DMS53 treated with DMSO at 0.1 percent for 48 hours (cell line): ENCODE measurements at regions not wholly inside any gene's neighbourhood (a gene's known extent, or its start where the extent isn't known, plus 50 kb on each side); places are given as distances from the start of the nearest gene placed in this dataset.
"Not testable (repeated sequence)": the region's sequence is repeated elsewhere in the genome, so short reads cannot be mapped to it uniquely, and the experiment has no call there.

Source experiments
- DNase-seq: peaks from one replicate; lab custom pipeline; 2025; ENCODE audit not compliant: unreplicated experiment; lab: John Stamatoyannopoulos, UW

DNA sequence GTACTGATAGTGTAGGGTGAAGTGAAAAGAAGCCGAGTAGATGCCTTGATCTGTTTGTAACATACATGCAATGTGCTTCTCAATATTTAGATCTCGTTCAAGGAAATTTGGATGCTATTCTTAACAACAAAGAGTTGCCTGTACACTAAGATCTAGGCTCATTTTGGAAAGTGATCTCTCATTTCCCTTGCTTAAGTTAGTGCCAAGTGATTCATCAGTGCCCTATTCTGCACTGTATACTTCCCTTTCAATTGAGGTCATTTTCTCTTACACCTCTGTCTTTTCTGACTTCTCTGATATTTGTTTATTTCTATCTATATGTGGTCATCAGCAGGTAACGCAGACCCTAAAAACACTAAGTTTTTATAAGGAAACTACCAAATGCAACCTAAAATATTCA lies 528.6 kb upstream of the PTPRD start:
- no peak for DNase-seq

DNA sequence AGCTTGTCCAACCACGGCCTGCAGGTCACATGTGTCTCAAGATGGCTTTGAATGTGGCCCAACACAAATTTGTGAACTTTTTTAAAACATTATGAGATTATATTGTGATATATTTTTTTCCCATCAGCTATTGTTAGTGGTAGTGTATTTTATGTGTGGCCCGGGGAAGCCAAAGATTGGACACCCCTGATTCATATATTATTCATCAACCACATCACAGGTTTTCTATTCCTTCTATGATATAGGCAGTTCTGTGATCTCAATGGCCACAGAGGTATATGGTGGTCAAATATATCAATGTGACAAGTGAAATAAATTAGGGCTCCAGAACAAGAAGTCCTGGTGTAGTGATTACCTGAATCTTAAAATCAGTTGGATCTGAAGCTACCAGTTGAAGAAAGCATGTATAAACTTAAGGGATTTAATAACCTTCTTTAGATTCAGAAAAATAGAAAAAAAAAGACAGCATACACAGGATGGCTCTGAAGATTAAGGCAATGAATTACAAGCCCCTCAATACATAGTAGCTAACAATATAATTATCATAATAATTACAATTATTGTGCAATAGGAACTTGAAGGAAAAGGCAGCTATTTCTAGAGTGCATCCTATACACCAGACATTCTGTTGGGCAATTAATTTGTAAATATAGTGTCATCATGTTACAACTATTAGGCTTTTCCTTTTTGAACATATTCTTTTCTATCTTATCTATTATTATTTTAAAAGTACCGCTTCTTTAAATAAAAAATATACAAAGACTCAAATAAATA lies 530.4 kb upstream of the PTPRD start:
- no peak for DNase-seq

- DNase-seq, result no peak
Measured at GRCh38 chr9:11144746-11145145, 531.9 kb upstream of the PTPRD start.

DNA sequence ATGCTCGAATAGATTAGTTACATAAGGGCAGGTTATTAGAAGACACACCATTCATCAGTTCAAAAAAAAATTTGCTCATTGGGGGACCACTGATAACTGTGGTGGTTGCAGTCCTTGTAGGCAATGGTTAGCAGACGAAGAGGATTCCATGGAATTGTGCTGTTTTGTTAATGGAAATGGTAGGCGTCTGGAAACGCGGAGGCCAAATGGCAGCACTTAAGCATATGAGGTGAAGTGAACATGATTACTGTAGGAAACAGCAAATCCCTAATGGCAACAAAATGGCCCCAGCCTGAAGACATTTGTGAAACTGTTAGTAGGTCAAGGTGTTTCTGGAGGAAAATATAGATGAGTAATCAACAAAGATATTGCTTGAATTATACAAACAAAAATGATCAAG lies 535.4 kb upstream of the PTPRD start:
- DNase-seq, result no peak

DNA sequence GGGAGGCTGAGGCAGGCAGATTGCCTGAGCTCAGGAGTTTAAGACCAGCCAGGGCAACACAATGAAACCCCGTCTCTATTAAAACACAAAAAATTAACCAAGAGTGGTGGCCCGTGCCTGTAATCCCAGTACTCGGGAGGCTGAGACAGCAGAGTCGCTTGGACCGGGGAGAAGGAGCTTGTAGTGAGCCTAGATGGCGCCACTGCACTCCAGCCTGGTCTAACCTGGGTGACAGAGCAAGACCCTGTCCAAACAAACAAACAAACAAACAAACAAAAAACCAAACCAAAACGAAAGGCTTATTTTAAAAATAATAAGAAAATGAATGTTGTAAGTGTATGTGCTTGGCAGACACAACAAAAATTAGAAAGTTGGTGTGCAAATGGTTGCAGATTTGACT lies 536.3 kb upstream of the PTPRD start:
- DNase-seq, result no peak

DNA sequence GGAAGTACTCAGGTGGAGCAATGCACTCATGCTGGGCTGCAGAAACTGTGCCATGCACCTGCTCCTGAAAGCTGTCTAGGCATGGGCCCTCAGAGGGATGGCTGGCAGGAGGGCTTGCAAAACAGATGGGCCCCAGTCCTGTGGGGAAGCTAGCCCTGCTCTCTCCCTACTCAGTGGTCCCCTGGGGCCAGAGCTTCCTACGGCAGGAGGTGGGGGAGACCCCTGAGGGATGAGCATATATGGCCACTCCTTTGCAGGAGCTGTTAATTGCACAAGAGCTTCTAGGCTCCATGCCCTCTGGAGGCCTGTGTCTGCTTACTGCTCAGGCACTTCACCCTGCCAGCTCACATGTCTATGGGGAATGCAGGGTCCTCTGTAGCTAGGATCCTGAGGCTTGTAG lies 545.3 kb upstream of the PTPRD start:
- no peak for DNase-seq

DNA sequence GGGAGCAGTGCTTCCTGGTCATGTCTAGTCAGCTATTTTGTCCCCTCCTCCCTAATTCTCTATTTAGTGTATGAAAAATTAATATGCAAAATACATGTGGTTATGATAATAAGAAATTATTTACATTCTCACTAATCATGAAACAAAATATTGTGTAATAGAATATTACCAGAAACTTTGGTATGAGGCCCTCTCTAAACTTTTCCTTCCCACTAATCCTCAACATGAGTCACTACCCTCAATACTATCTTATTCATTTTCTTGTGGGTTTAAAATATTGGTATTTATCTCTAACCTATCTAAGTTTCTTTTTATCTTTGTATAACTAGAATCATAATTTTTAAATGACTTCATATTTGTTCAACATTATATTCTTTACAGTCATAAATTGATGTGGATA lies 545.9 kb upstream of the PTPRD start:
- no peak for DNase-seq

GRCh38 chr9:11159318-11159862 lies 546.6 kb upstream of the PTPRD start:
- DNase-seq, result no peak

DNA sequence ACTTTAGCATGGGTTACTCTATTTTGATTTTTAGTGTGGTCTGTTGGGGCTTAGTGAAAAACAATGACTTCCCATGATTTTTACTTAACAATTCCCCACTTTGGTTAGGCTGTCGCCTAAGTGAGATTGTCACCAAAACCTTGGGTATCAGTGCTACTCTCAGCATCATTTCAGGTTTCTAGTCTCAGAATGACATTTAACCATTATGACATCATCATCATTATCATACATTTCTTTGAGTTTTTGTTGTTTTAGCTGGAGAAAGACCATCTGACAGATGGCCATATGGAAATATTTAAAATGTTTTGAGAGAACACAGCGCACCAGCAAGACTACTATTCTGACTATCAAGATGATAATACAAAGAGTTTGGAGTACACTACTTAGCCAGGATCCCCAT lies 551.0 kb upstream of the PTPRD start:
- no peak for DNase-seq

- DNase-seq, result no peak
Measured at GRCh38 chr9:11182001-11182400, 569.2 kb upstream of the PTPRD start.

DNA sequence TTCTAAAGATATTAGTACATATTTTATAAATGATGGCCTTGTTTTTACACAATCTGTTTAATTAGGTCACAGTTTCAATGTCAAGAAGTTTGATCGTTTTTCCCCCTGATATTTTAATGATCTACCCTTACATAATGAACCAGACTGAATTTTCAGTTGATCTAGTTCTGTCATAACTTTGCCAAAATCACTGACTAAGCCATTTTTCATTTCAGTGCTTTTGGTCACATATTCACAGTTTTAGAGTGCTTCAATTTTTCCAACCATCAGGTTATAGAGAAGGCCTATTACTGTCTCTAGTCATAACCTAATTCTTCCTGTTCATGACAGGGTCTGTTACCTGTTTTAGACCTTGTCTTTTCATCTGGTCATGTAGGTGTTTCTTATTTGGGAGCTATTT lies 577.9 kb upstream of the PTPRD start:
- no peak for DNase-seq

GRCh38 chr9:11192993-11193392 lies 580.2 kb upstream of the PTPRD start:
- peak; percentile 0 for DNase-seq

GRCh38 chr9:11194246-11194645 lies 581.4 kb upstream of the PTPRD start:
- no peak for DNase-seq

- not testable (repeated sequence) for DNase-seq
Measured at GRCh38 chr9:11196840-11197365, 584.1 kb upstream of the PTPRD start.

- DNase-seq, result no peak
Measured at GRCh38 chr9:11199335-11199734, 586.5 kb upstream of the PTPRD start.

DNA sequence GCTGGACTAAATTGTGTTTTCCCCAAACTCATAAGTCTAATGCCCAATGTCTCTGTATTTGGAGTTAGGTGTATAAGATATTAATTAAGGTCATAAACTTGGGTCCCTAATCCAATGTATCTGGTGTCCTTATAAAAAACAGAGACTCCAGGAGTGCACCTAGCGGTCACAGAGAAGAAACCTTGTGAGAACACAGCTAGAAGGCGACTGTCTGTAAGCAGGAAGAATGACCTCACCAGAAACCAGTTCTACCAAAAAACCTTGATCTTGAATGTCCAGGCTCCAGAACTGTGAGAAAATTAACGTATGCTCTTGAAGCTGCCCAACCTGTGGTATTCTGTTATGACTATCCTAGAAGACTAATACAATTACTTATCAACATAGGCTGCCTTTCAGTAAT lies 591.7 kb upstream of the PTPRD start:
- no peak for DNase-seq

GRCh38 chr9:11206925-11207324 lies 594.1 kb upstream of the PTPRD start:
- no peak for DNase-seq

DNA sequence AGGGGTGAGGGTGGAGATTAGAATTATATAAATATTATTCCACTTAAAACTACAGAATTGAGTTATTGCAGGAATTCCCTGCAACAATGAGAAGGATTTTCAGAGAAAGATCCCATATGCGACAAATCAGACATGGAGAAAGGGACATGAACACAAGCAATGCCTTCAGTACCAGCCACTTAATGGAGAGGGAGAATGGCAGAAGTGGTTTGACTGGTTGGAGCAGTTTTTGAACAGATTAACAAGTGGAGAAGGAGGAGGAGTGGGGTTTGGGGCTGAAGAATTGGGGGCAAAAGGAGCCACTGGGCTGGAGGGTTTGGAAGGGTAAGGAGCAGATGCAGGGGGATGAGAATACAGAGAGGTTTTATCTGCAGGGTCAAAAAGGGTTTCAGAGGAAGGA lies 620.9 kb upstream of the PTPRD start:
- DNase-seq, result peak; percentile 2

- no peak for DNase-seq
Measured at GRCh38 chr9:11235061-11235460, 622.3 kb upstream of the PTPRD start.

- DNase-seq, result no peak
Measured at GRCh38 chr9:11241779-11242178, 629.0 kb upstream of the PTPRD start.

GRCh38 chr9:11257992-11258391 lies 645.2 kb upstream of the PTPRD start:
- DNase-seq, result no peak

DNA sequence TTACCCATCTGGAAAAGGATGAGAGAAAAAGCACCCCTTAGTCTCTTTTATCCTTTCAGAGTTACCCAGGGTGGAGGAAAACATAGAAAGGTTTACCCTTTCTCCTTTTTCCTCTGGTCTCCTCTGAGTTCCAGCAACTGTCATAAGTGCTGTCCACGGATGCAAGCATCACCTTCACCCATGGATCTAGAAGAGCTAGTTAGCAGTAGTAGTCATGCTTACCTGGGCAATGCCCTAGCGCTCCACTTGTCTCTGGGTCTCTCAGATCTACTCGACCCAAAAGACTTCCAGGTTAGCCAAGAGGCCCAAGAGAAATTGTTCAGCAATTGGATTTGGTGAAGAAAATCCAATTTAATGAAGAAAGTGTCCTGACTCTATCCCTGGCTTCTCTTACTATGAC lies 656.2 kb upstream of the PTPRD start:
- DNase-seq, result no peak

DNA sequence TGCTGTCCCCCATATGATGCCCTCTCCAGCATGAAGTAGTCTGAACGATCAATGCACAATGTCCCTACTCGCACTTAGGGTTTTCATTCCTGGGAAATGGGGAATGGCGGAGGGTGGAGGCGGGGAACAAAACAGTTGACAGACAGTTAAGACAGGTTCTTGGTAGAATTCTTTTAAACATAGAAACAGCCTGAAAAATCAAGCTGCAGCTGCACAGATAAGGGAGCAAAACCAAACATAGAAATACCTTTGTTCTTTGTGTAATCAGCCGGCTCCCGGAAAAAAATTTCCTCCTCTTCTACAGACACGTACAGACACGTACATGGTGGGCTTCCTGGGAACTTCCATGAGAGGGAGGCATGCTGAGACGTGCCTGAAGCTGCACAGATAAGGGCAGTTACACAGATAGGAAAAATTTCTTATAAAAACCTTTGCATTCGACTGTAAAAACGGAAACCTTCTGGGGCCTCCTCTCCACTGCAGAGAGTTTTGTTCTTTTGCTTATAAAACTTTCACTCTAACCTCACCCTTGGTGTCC lies 662.4 kb upstream of the PTPRD start:
- no peak for DNase-seq
